HEK293 (cell line): ENCODE measurements at regions not wholly inside any gene's neighbourhood (a gene's known extent, or its start where the extent isn't known, plus 50 kb on each side); places are given as distances from the start of the nearest gene placed in this dataset.
A peak's percentile ranks its signal among the peaks of the same experiment; 100 is the strongest.

Experiments used
- CTCF ChIA-PET: fragments of 350-600 bp; formaldehyde crosslinking; extraction: SDS; loops from one replicate; lab custom pipeline; 2021; ENCODE audit warnings: antibody characterized with exemption; lab: Yijun Ruan, JAX
- POLR2A ChIA-PET: fragments of 300-600 bp; formaldehyde crosslinking; extraction: SDS; loops from one replicate; lab custom pipeline; 2020; ENCODE audit warnings: antibody characterized with exemption, inconsistent platforms; lab: Yijun Ruan, JAX
- H3K27ac ChIP-seq: fragments of 200-500 bp; sonication (Bioruptor generic); 2 replicates; pipeline ENCODE4 v1.5.1; 2014; ENCODE audit warnings: low read depth, low read length, control low read depth, inconsistent platforms; ENCODE audit errors: extremely low read depth
- H3K36me3 ChIP-seq, 2 experiments: fragments of 200-500 bp in 1 of 2; sonication (Bioruptor generic) in 1 of 2; 1 replicate in 1 of 2; 2 replicates in 1 of 2; pipeline ENCODE4 v1.5.1; 2014 to 2017; ENCODE audit warnings: inconsistent platforms in 2 of 2, low read length in 2 of 2; ENCODE audit not compliant: control insufficient read depth in 2 of 2, insufficient read depth in 1 of 2
- H3K4me1 ChIP-seq: fragments of 200-500 bp; sonication (Bioruptor generic); 2 replicates; pipeline ENCODE4 v1.5.1; 2014; ENCODE audit warnings: mild to moderate bottlenecking, low read length, inconsistent platforms; ENCODE audit not compliant: control insufficient read depth, insufficient read depth
- H3K4me3 ChIP-seq: 2 replicates; pipeline ENCODE4 v1.5.1; 2011; ENCODE audit warnings: low read depth, mild to moderate bottlenecking, control low read depth, low read length, moderate library complexity
- H3K9me3 ChIP-seq: fragments of 200-500 bp; sonication (Bioruptor generic); 2 replicates; pipeline ENCODE4 v1.5.1; 2014; ENCODE audit warnings: low read depth, low read length, inconsistent platforms; ENCODE audit not compliant: control insufficient read depth, insufficient read depth
- FEZF1 ChIP-seq: fragments of 450-650 bp; formaldehyde crosslinking; IDR thresholded peaks from 2 replicates; pipeline ENCODE4 v1.5.1; 2016; ENCODE audit warnings: missing biosample characterization, missing genetic modification characterization
- GLIS1 ChIP-seq: fragments of 450-650 bp; formaldehyde crosslinking; IDR thresholded peaks from 2 replicates; pipeline ENCODE4 v1.5.1; 2016; ENCODE audit warnings: missing biosample characterization, missing genetic modification characterization
- MYNN ChIP-seq: fragments of 450-650 bp; formaldehyde crosslinking; IDR thresholded peaks from 2 replicates; pipeline ENCODE4 v1.5.1; 2016; ENCODE audit warnings: missing biosample characterization, missing genetic modification characterization, borderline replicate concordance
- ZBTB20 ChIP-seq: fragments of 450-650 bp; formaldehyde crosslinking; IDR thresholded peaks from 2 replicates; pipeline ENCODE4 v1.5.1; 2016; ENCODE audit warnings: missing biosample characterization, missing genetic modification characterization
- ZBTB21 ChIP-seq: fragments of 450-650 bp; formaldehyde crosslinking; IDR thresholded peaks from 2 replicates; pipeline ENCODE4 v1.5.1; 2017; ENCODE audit warnings: missing biosample characterization, missing genetic modification characterization
- ZEB2 ChIP-seq: fragments of 450-650 bp; formaldehyde crosslinking; IDR thresholded peaks from 2 replicates; pipeline ENCODE4 v1.5.1; 2016; ENCODE audit warnings: missing biosample characterization, missing genetic modification characterization
- ZFP3 ChIP-seq: fragments of 450-650 bp; formaldehyde crosslinking; IDR thresholded peaks from 2 replicates; pipeline ENCODE4 v1.5.1; 2016; ENCODE audit warnings: low read depth, missing biosample characterization, missing genetic modification characterization
- ZFP41 ChIP-seq: fragments of 450-650 bp; formaldehyde crosslinking; IDR thresholded peaks from 2 replicates; pipeline ENCODE4 v1.5.1; 2016; ENCODE audit warnings: missing biosample characterization, missing genetic modification characterization, borderline replicate concordance
- ZIC2 ChIP-seq: fragments of 450-650 bp; formaldehyde crosslinking; IDR thresholded peaks from 2 replicates; pipeline ENCODE4 v1.5.1; 2016; ENCODE audit warnings: missing biosample characterization, missing genetic modification characterization
- ZNF16 ChIP-seq: fragments of 450-650 bp; formaldehyde crosslinking; IDR thresholded peaks from 2 replicates; pipeline ENCODE4 v1.5.1; 2016; ENCODE audit warnings: low read depth, missing biosample characterization, missing genetic modification characterization
- ZNF19 ChIP-seq: fragments of 450-650 bp; formaldehyde crosslinking; IDR thresholded peaks from 2 replicates; pipeline ENCODE4; 2016; ENCODE audit warnings: missing biosample characterization, missing genetic modification characterization, low read depth
- ZNF214 ChIP-seq: fragments of 450-650 bp; formaldehyde crosslinking; IDR thresholded peaks from 2 replicates; pipeline ENCODE4 v1.5.1; 2017; ENCODE audit warnings: missing biosample characterization, mild to moderate bottlenecking, missing genetic modification characterization, borderline replicate concordance
- ZNF223 ChIP-seq: fragments of 450-650 bp; formaldehyde crosslinking; IDR thresholded peaks from 2 replicates; pipeline ENCODE4 v1.5.1; 2016; ENCODE audit warnings: missing biosample characterization, missing genetic modification characterization
- ZNF548 ChIP-seq: fragments of 450-650 bp; formaldehyde crosslinking; IDR thresholded peaks from 2 replicates; pipeline ENCODE4 v1.5.1; 2016; ENCODE audit warnings: missing biosample characterization, missing genetic modification characterization
- ZNF600 ChIP-seq: fragments of 450-650 bp; formaldehyde crosslinking; IDR thresholded peaks from 2 replicates; pipeline ENCODE4 v1.5.1; 2016; ENCODE audit warnings: missing biosample characterization, missing genetic modification characterization
- ZNF623 ChIP-seq: fragments of 450-650 bp; formaldehyde crosslinking; IDR thresholded peaks from 2 replicates; pipeline ENCODE4 v1.5.1; 2016; ENCODE audit warnings: missing biosample characterization, missing genetic modification characterization
- ZNF701 ChIP-seq: fragments of 450-650 bp; formaldehyde crosslinking; IDR thresholded peaks from 2 replicates; pipeline ENCODE4 v1.5.1; 2016; ENCODE audit warnings: missing biosample characterization, missing genetic modification characterization
- ZNF843 ChIP-seq: fragments of 450-650 bp; formaldehyde crosslinking; IDR thresholded peaks from 2 replicates; pipeline ENCODE4 v1.5.1; 2016; ENCODE audit warnings: missing biosample characterization, missing genetic modification characterization
- ZSCAN30 ChIP-seq: fragments of 450-650 bp; IDR thresholded peaks from 2 replicates; pipeline ENCODE4 v1.5.1; 2018; ENCODE audit warnings: missing biosample characterization, mild to moderate bottlenecking, missing genetic modification characterization, moderate library complexity
- TF ChIP-seq, protein P1 (sequence below): fragments of 450-650 bp; IDR thresholded peaks from 2 replicates; pipeline ENCODE4 v1.5.1; 2018; ENCODE audit warnings: missing biosample characterization, mild to moderate bottlenecking, missing genetic modification characterization
- TF ChIP-seq, protein P2 (sequence below): fragments of 450-650 bp; formaldehyde crosslinking; IDR thresholded peaks from 2 replicates; pipeline ENCODE4 v1.5.1; 2016; ENCODE audit warnings: missing biosample characterization, missing genetic modification characterization, borderline replicate concordance
- TF ChIP-seq, protein P3 (sequence below): fragments of 450-650 bp; formaldehyde crosslinking; IDR thresholded peaks from 2 replicates; pipeline ENCODE4 v1.5.1; 2016; ENCODE audit warnings: missing biosample characterization, missing genetic modification characterization

DNA sequence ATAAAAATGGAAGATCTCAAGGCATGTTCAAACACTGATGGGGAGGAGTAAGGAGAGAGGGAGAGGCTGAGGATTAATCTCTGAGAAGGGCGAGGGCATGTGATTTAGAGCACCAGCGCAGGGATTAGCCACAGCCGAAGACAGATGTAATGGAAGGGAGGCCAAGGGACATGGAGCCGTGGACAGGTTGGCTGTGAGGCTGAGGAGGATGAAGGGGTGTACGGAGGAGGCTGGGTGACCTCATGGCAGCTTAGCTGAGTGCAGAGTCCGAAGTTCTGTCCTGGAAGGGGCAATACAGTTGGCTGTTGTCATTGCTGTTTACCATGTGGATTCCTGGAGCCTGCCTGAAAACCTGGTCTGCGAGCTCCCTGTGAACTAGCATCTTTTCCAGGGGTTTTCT, 342.8 kb downstream of the RPS6KC1 start:
- ChIA-PET POLR2A (no interaction called here), CTCF (interaction anchor here (0.7 kb wide), 1 partner anchor 227 kb away, joined by 4 read pairs; no protein-coding TSS in a partner anchor)
- no peaks in the 10 kb centered on the region for H3K36me3 ChIP-seq
- H3K27ac ChIP-seq: no peak overlapping the region
- TF ChIP-seq GLIS1 (tag by site-specific recombination) (no peak), ZNF19 (no peak), ZNF16 (tag by site-specific recombination) (no peak), ZNF623 (no peak), ZIC2 (no peak), ZFP41 (tag by site-specific recombination) (no peak), ZEB2 (tag by site-specific recombination) (no peak), ZNF223 (tag by site-specific recombination) (no peak), ZNF214 (tag by site-specific recombination) (no peak), FEZF1 (tag by site-specific recombination) (no peak), ZNF600 (tag by site-specific recombination) (no peak), MYNN (tag by site-specific recombination) (no peak), ZSCAN30 (no peak), ZNF843 (tag by site-specific recombination) (no peak), ZNF548 (tag by site-specific recombination) (no peak), ZFP3 (tag by site-specific recombination) (no peak), ZBTB21 (tag by site-specific recombination) (no peak), ZNF701 (tag by site-specific recombination) (no peak)
- TF ChIP-seq, protein P1, sequence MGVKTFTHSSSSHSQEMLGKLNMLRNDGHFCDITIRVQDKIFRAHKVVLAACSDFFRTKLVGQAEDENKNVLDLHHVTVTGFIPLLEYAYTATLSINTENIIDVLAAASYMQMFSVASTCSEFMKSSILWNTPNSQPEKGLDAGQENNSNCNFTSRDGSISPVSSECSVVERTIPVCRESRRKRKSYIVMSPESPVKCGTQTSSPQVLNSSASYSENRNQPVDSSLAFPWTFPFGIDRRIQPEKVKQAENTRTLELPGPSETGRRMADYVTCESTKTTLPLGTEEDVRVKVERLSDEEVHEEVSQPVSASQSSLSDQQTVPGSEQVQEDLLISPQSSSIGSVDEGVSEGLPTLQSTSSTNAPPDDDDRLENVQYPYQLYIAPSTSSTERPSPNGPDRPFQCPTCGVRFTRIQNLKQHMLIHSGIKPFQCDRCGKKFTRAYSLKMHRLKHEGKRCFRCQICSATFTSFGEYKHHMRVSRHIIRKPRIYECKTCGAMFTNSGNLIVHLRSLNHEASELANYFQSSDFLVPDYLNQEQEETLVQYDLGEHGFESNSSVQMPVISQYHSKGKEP (tag by site-specific recombination): no peak
- no peaks in the 10 kb centered on the region for H3K4me1 ChIP-seq
- H3K9me3 ChIP-seq: no peaks in the 10 kb centered on the region
- no peak overlapping the region for H3K4me3 ChIP-seq

DNA sequence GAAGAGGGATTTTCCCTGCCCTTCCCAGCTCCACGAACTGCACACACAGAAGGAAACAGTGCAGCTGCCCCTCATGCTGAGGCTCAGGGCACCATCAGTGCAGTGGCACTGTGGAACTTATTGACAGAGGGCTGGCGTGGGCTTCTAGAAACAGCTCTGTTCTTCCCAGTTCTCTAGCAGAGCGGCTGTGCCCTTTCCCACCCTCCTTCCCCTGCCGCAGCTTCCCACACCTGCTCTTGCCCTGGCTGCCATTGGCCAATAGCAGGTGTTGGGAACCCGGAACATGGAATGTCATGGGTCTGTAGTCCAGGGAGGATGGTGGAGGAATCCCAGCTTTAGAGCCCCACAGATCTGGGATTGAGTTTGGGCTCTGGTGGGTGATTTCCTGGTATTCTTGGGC, 343.8 kb downstream of the RPS6KC1 start:
- Histone ChIP-seq H3K9me3 (no peaks in the 10 kb centered on the region), H3K4me1 (no peaks in the 10 kb centered on the region), H3K27ac (no peak overlapping the region), H3K4me3 (no peak overlapping the region), H3K36me3 (no peaks in the 10 kb centered on the region)
- ChIA-PET POLR2A (no interaction called here), CTCF (no interaction called here)
- TF ChIP-seq, protein P2, sequence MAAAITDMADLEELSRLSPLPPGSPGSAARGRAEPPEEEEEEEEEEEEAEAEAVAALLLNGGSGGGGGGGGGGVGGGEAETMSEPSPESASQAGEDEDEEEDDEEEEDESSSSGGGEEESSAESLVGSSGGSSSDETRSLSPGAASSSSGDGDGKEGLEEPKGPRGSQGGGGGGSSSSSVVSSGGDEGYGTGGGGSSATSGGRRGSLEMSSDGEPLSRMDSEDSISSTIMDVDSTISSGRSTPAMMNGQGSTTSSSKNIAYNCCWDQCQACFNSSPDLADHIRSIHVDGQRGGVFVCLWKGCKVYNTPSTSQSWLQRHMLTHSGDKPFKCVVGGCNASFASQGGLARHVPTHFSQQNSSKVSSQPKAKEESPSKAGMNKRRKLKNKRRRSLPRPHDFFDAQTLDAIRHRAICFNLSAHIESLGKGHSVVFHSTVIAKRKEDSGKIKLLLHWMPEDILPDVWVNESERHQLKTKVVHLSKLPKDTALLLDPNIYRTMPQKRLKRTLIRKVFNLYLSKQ (tag by site-specific recombination): no peak
- TF ChIP-seq, protein P3, sequence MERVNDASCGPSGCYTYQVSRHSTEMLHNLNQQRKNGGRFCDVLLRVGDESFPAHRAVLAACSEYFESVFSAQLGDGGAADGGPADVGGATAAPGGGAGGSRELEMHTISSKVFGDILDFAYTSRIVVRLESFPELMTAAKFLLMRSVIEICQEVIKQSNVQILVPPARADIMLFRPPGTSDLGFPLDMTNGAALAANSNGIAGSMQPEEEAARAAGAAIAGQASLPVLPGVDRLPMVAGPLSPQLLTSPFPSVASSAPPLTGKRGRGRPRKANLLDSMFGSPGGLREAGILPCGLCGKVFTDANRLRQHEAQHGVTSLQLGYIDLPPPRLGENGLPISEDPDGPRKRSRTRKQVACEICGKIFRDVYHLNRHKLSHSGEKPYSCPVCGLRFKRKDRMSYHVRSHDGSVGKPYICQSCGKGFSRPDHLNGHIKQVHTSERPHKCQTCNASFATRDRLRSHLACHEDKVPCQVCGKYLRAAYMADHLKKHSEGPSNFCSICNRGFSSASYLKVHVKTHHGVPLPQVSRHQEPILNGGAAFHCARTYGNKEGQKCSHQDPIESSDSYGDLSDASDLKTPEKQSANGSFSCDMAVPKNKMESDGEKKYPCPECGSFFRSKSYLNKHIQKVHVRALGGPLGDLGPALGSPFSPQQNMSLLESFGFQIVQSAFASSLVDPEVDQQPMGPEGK: no peak
- TF ChIP-seq ZBTB20: peak; percentile 11; the same call in 1 of the 2 replicates
